ENCODE measurements at regions not wholly inside any gene's neighbourhood (a gene's known extent, or its start where the extent isn't known, plus 50 kb on each side); places are given as distances from the start of the nearest gene placed in this dataset.

DNA sequence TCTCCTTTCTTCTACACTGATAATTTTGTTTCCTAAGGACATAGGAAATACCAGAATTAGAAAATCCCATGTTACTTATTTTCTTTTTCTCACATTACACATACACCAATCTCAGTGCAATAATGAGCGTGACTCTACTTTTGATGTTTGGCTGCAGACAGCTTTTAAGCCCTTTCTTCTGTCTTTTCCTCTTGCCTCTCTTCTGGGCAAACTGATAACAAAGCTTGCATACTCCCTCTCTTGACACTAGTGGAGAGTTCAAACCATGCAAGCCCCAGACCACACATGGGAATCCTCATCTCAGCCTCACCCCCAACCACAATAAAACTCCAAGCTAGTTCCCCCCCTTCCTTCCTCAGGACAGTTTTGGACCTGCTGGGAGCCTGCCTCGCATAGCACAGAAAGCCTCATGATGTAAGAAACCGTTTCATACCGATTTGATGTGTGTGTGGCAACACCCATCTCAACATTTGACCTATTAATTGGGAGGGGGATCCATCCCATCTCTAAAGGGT, 161.9 kb downstream of the EMP1 start:
- DNase-seq (ENCODE audit: low spot score): no peak
- no peak for ATAC-seq (ENCODE audit: low FRiP score)
- TF ChIP-seq, protein P1, sequence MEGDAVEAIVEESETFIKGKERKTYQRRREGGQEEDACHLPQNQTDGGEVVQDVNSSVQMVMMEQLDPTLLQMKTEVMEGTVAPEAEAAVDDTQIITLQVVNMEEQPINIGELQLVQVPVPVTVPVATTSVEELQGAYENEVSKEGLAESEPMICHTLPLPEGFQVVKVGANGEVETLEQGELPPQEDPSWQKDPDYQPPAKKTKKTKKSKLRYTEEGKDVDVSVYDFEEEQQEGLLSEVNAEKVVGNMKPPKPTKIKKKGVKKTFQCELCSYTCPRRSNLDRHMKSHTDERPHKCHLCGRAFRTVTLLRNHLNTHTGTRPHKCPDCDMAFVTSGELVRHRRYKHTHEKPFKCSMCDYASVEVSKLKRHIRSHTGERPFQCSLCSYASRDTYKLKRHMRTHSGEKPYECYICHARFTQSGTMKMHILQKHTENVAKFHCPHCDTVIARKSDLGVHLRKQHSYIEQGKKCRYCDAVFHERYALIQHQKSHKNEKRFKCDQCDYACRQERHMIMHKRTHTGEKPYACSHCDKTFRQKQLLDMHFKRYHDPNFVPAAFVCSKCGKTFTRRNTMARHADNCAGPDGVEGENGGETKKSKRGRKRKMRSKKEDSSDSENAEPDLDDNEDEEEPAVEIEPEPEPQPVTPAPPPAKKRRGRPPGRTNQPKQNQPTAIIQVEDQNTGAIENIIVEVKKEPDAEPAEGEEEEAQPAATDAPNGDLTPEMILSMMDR (IDR thresholded peaks at IDR 0.05): no peak

DNA sequence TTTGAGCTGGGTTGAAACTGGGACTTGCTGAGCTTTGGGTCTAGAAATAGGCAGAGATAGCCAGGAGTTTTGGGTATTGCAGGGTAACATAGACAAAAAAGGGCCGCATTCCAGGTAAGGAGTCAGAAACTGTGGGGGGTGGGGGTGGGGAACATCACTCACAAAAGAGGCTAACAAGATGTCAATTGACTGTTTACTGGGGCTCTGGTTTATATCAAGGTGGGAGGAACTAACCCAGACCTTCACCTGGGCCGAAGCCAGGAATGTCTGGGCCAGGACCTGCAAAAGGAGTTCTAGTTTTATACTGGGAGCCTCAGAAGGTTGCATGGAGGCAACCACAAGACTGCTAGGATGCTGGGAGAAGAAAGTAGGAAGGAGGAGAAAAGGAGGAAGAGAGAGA, 154.4 kb downstream of the EMP1 start:
- TF ChIP-seq, protein P1 (IDR thresholded peaks at IDR 0.05): no peak
- DNase-seq (ENCODE audit: low spot score): no peak
- ATAC-seq (ENCODE audit: low FRiP score): no peak

DNA sequence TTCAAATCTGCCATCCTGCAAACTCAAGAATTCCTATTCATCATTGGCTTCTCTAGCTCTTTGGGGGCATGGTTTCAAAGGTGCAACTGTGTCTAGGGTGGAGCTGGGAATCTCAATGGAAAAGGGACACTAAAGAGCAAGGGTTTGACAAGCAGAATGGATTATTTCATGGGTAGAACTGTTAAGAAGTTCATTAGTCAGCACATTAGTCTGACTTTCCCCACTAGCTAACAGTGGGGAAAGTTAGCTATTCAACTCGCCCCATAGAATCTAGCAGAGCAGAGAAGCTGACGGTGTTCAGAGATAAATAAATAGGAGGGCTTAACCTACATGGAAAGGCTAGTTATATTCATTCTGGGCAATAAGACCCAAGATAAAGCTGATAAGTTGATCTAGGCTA, 153.9 kb downstream of the EMP1 start:
- TF ChIP-seq, protein P1 (IDR thresholded peaks at IDR 0.05): no peak
- no peak for DNase-seq (ENCODE audit: low spot score)
- ATAC-seq (ENCODE audit: low FRiP score): no peak

DNA sequence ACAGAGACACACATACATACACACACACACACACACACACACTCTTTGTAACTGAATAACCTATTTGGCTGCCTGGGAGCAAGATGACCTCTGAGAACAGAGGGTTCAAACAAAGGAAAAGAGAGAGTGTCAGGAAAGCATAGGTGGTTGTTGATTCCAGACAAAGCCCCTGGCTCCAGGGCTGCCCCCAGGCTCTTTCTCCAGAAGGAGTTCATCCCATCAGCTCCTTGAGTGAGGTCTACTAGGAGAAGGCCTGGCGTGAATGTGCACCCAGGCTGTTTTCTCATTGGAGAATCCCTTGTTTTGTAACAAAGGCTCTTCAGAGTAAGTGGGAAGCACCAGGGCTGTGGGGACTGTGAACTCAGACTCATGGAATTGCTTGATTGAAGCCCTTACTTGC, 151.9 kb downstream of the EMP1 start:
- TF ChIP-seq, protein P1 (IDR thresholded peaks at IDR 0.05): no peak
- DNase-seq (ENCODE audit: low spot score): no peak
- ATAC-seq (ENCODE audit: low FRiP score): no peak

DNA sequence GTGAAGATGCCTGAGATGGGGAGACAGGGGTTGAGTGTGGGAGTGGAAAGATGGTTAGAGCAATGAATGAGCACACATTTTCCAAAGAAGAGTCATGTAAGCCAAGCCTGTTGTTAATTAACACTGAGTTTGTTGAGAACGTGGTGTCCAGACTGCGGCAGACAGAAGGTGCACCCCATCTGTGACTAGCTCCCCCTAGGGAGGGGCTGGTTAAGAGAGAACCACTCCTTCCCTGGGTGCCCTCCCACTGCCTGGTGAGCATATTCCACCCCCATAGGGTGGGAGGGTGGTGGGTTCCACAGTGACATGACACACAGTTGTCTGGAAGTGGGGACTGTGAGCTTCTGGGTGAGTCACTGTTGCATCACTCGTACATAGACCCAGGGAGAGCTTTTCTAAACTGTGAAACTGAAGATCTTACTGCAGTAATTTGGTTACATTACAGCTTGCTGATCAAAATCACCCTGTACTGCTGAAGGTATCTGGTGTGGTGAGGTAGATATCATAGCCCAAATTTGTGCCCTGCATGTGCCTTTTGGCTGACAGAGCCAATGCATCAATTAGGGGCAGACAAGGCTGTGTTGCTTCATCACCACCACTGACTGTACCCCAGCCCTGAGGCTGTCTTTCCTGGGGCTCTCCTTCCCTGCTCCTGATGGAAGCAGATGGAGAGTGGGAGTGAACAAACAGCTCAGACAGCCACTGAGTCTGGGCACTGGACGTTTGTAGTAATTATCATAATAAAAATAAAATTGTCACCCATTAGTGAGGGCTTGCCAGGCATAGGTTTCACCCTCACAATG, 150.9 kb downstream of the EMP1 start:
- ATAC-seq (ENCODE audit: low FRiP score): peak; percentile 94
- peak; percentile 29 for DNase-seq (ENCODE audit: low spot score)
- TF ChIP-seq, protein P1 (IDR thresholded peaks at IDR 0.05): no peak

DNA sequence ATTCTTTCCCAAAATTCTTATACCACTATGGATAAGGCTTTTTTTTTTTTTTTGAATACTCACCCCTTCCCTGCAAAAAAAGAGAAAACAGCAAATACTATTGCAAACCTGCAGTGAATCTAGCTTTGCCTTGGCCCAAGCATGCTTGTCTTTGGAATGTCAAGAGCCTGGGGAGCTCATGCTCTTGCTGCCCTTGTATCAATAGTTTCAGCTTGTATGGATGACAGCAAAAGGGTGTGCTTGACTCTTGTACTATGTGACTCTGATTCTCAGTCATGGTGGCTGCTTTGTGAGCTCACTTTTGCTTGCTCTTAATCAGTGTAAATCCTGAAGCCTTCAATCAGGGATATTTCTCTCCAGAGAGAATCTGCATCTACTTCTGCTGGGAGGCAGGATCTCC, 149.2 kb downstream of the EMP1 start:
- ATAC-seq (ENCODE audit: low FRiP score) (no peak), DNase-seq (ENCODE audit: low spot score) (no peak)
- TF ChIP-seq, protein P1 (IDR thresholded peaks at IDR 0.05): no peak

DNA sequence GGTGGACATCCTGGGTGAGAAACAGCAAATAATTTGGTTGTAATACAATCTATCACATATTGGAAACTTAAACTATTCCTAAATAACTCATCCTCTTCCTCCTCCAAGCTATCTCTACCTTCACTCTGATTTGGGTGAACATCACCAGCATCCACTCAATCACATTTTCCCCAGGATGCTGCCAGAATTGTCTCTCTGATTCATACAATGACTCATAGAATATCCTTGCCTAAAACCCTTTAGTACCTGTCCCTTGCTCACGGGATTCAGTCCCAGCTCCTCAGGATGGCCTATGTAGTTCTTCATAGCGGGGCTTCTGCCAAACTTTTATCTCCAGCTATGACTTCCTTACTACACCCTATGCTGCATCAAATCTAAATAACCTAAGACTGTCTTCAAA, 146.8 kb downstream of the EMP1 start:
- DNase-seq (ENCODE audit: low spot score) (no peak), ATAC-seq (ENCODE audit: low FRiP score) (no peak)
- TF ChIP-seq, protein P1 (IDR thresholded peaks at IDR 0.05): no peak
